SK-N-SH (cell line): ENCODE measurements at regions not wholly inside any gene's neighbourhood (a gene's known extent, or its start where the extent isn't known, plus 50 kb on each side); places are given as distances from the start of the nearest gene placed in this dataset.

Experiments used
- CTCF ChIA-PET: fragments of 300-600, 350-600 bp; formaldehyde crosslinking; extraction: SDS; loops from one replicate; lab custom pipeline; 2021; lab: Yijun Ruan, JAX
- POLR2A ChIA-PET: fragments of 350-600 bp; sonication (Branson Sonifier 250); formaldehyde crosslinking; extraction: SDS; loops from one replicate; lab custom pipeline; 2020; ENCODE audit warnings: antibody characterized with exemption, inconsistent platforms; lab: Yijun Ruan, JAX
- DNase-seq: peaks from one replicate; pipeline ENCODE4 v3.0.0; 2012
- H2AFZ ChIP-seq: fragments of 200-600 bp; sonication (generic); 2 replicates; pipeline ENCODE4 v1.8.1; 2016; ENCODE audit warnings: antibody characterized with exemption, mild to moderate bottlenecking, low read depth
- H3F3A ChIP-seq: fragments of 200-600 bp; sonication (generic); replicated peaks from 2 replicates; pipeline ENCODE3; 2016; ENCODE audit warnings: antibody characterized with exemption, mild to moderate bottlenecking; ENCODE audit not compliant: insufficient read depth
- H3K27ac ChIP-seq, 2 experiments: fragments of 200-500 bp in 1 of 2; fragments of 200-600 bp in 1 of 2; sonication (Bioruptor generic) in 1 of 2; sonication (generic), shearing (Covaris generic) in 1 of 2; 2 replicates each; pipeline versions ENCODE4 v1.5.1 to v1.6.1; 2014 to 2016; ENCODE audit warnings: low read depth in 2 of 2, inconsistent platforms in 1 of 2, low read length in 1 of 2, mild to moderate bottlenecking in 1 of 2, mixed read lengths in 1 of 2
- H3K27me3 ChIP-seq: fragments of 200-600 bp; sonication (generic), shearing (Covaris generic); 2 replicates; pipeline ENCODE4 v1.6.1; 2016; ENCODE audit warnings: mixed run types; ENCODE audit not compliant: insufficient read depth
- H3K36me3 ChIP-seq, 2 experiments: fragments of 200-500 bp in 1 of 2; fragments of 200-600 bp in 1 of 2; sonication (Bioruptor generic) in 1 of 2; sonication (generic) in 1 of 2; replicated peaks in 1 of 2; 2 replicates each; pipeline versions ENCODE3 to v1.5.1; 2014 to 2016; ENCODE audit warnings: low read length in 1 of 2, mild to moderate bottlenecking in 1 of 2; ENCODE audit not compliant: insufficient read depth in 2 of 2, control insufficient read depth in 1 of 2
- H3K4me1 ChIP-seq, 2 experiments: fragments of 200-500 bp in 1 of 2; fragments of 200-600 bp in 1 of 2; sonication (Bioruptor generic) in 1 of 2; sonication (generic), shearing (Covaris generic) in 1 of 2; 2 replicates each; pipeline versions ENCODE4 v1.5.1 to v1.6.1; 2014 to 2016; ENCODE audit warnings: low read depth in 1 of 2, low read length in 1 of 2, mixed run types in 1 of 2; ENCODE audit not compliant: insufficient read depth in 2 of 2, control insufficient read depth in 1 of 2
- H3K4me2 ChIP-seq: fragments of 200-600 bp; sonication (generic), shearing (Covaris generic); 2 replicates; pipeline ENCODE4 v1.6.1; 2017; ENCODE audit warnings: mixed run types
- H3K4me3 ChIP-seq, 2 experiments: fragments of 200-500 bp in 1 of 2; fragments of 200-600 bp in 1 of 2; sonication (Bioruptor generic) in 1 of 2; sonication (generic), shearing (Covaris generic) in 1 of 2; 2 replicates each; pipeline versions ENCODE4 v1.5.1 to v1.8.1; 2014 to 2016; ENCODE audit warnings: low read depth in 2 of 2, inconsistent platforms in 1 of 2, low read length in 1 of 2, mild to moderate bottlenecking in 1 of 2, mixed read lengths in 1 of 2, moderate library complexity in 1 of 2
- H3K79me2 ChIP-seq: fragments of 200-600 bp; sonication (generic); 2 replicates; pipeline ENCODE4 v1.8.1; 2017; ENCODE audit warnings: mild to moderate bottlenecking; ENCODE audit not compliant: insufficient read depth
- H3K9ac ChIP-seq: fragments of 200-600 bp; sonication (generic); 2 replicates; pipeline ENCODE4 v1.6.1; 2017; ENCODE audit warnings: mixed run types
- H3K9me2 ChIP-seq: fragments of 200-600 bp; sonication (generic); 2 replicates; pipeline ENCODE4 v1.6.1; 2017; ENCODE audit warnings: mixed run types
- H3K9me3 ChIP-seq: fragments of 200-600 bp; sonication (generic); 2 replicates; pipeline ENCODE4 v1.6.1; 2017; ENCODE audit warnings: mixed run types, mild to moderate bottlenecking, moderate library complexity
- H4K20me1 ChIP-seq: fragments of 200-600 bp; sonication (generic); 2 replicates; pipeline ENCODE4 v1.6.1; 2017; ENCODE audit warnings: mild to moderate bottlenecking, mixed run types; ENCODE audit not compliant: insufficient read depth
- CTCF ChIP-seq: fragments of 200-600 bp; sonication (generic); IDR thresholded peaks from 2 replicates; pipeline ENCODE4 v1.6.1; 2017; ENCODE audit warnings: antibody characterized with exemption, mild to moderate bottlenecking, moderate library complexity
- ELF1 ChIP-seq: IDR thresholded peaks from 2 replicates; pipeline ENCODE4 v1.4.0; 2012
- EP300 ChIP-seq, 2 experiments: IDR thresholded peaks; 2 replicates each; pipeline versions ENCODE4 v1.4.0 to v1.6.1; 2012; ENCODE audit warnings: borderline replicate concordance in 1 of 2, low read depth in 1 of 2, low read length in 1 of 2
- EZH2phosphoT487 ChIP-seq: fragments of 200-600 bp; sonication (generic); IDR thresholded peaks from 2 replicates; pipeline ENCODE4 v1.6.1; 2017; ENCODE audit warnings: low read depth, mixed run types, mild to moderate bottlenecking, antibody characterized with exemption, moderate library complexity, borderline replicate concordance
- FOSL2 ChIP-seq: IDR thresholded peaks from 2 replicates; pipeline ENCODE4 v1.4.0; 2012; ENCODE audit warnings: low read depth, mild to moderate bottlenecking, moderate library complexity, borderline replicate concordance
- FOXJ3 ChIP-seq: sonication (generic); formaldehyde crosslinking; IDR thresholded peaks from 2 replicates; pipeline ENCODE4 v1.5.1; 2020; ENCODE audit warnings: mild to moderate bottlenecking, missing genetic modification reagents
- FOXM1 ChIP-seq: IDR thresholded peaks from 2 replicates; pipeline ENCODE4 v1.4.0; 2012; ENCODE audit warnings: low read depth, mild to moderate bottlenecking
- GATA2 ChIP-seq: sonication (generic); formaldehyde crosslinking; IDR thresholded peaks from 2 replicates; pipeline ENCODE4 v1.5.0; 2020; ENCODE audit warnings: mild to moderate bottlenecking, missing genetic modification reagents
- JUND ChIP-seq: IDR thresholded peaks from 2 replicates; pipeline ENCODE4 v1.4.0; 2012
- MEF2A ChIP-seq: IDR thresholded peaks from 2 replicates; pipeline ENCODE4 v1.4.0; 2012; ENCODE audit warnings: low read depth, borderline replicate concordance
- NFIC ChIP-seq: IDR thresholded peaks from 2 replicates; pipeline ENCODE4 v1.4.0; 2012; ENCODE audit warnings: borderline replicate concordance
- PBX3 ChIP-seq: IDR thresholded peaks from 2 replicates; pipeline ENCODE4; 2012
- POLR2AphosphoS5 ChIP-seq: IDR thresholded peaks from 2 replicates; pipeline ENCODE4 v1.6.1; 2012; ENCODE audit warnings: low read depth, low read length
- RXRA ChIP-seq: IDR thresholded peaks from 2 replicates; pipeline ENCODE4 v1.4.0; 2012; ENCODE audit warnings: low read depth, mild to moderate bottlenecking, borderline replicate concordance
- TAF1 ChIP-seq: IDR thresholded peaks from 2 replicates; pipeline ENCODE4 v1.6.1; 2012; ENCODE audit warnings: low read depth, mild to moderate bottlenecking, low read length, moderate library complexity, borderline replicate concordance
- TCF12 ChIP-seq: IDR thresholded peaks from 2 replicates; pipeline ENCODE4 v1.4.0; 2012
- TEAD4 ChIP-seq: IDR thresholded peaks from 2 replicates; pipeline ENCODE4 v1.4.0; 2012; ENCODE audit warnings: mild to moderate bottlenecking, borderline replicate concordance; ENCODE audit not compliant: insufficient read depth
- WGBS: methylation state at CpG from one replicate; pipeline ENCODE4 v1.1.6; 2017; ENCODE audit warnings: low lambda C conversion rate; 5-methylcytosine and 5-hydroxymethylcytosine counted together
- TF ChIP-seq, protein P1 (sequence below): IDR thresholded peaks from 2 replicates; pipeline ENCODE4 v1.4.0; 2012; ENCODE audit warnings: low read depth
- TF ChIP-seq, protein P2 (sequence below): IDR thresholded peaks from 2 replicates; pipeline ENCODE4 v1.4.0; 2012; ENCODE audit warnings: low read depth, borderline replicate concordance
- TF ChIP-seq, protein P3 (sequence below): fragments of 150-350 bp; IDR thresholded peaks from 2 replicates; pipeline ENCODE4 v1.6.1; 2016; ENCODE audit warnings: mild to moderate bottlenecking, low read depth, low read length

DNA sequence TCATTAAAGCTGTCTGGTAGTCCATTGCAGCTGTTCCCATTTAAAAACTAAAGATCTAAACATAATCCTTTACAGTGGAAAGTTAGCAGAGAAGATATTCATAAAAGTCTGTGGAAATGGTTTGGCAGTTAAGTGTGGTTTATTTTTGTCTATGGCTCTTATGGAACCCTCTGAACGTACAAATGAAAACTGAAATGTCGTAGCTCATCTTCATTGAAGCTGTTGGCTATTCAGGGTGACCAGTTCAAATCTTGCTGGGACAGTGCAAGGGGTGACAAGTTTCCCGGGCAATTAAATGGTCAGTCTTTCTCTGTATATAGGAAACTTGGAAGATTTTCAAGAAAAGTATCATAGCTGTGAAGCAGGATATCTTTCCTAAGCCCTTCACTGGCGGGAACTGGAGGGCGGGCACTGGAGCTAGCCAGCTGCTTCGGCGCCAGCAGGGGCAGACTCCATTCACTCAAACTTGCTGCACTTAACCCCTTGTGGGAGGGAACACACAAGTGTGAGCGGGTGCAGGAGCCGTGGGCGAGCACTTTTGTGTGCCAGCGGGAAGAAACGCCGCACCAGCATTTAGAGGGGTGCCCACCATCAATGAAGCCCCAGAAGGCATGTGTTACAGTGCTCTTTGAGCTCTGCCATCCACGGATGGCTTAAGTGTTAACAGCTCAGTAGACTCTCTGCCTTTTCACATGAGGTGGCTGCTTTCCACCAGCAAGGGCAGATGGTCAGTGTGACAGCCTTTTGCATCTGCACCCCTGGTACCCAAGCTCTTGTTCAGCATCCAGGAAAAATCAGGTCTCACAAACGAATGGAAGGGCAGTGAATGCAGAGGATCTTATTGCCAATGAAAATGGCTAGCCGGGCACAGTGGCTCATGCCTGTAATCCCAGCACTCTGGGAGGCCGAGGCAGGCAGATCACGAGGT lies 232.1 kb upstream of the KAZN start:
- H3K4me2 ChIP-seq, result no peak overlapping the region
- ChIA-PET POLR2A (no interaction called here), CTCF (interaction anchor here (0.7 to 1.0 kb wide), 2 partner anchors 26 to 34 kb away, joined by 3 to 4 read pairs; no protein-coding TSS in a partner anchor)
- H3K4me3 ChIP-seq, result no peak overlapping the region
- H3K27ac ChIP-seq, result no peak overlapping the region
- no peak overlapping the region for H2AFZ ChIP-seq
- WGBS, result 5% methylated on average over 15 of the region's 18 CpGs
- no peaks in the 10 kb centered on the region for H3K9me3 ChIP-seq
- H3K9ac ChIP-seq, result no peak overlapping the region
- H3K4me1 ChIP-seq, result peaks cover 0 to 4% of the 10 kb centered on the region in 2 experiments; a peak in 1 of 4 replicates
- no peaks in the 10 kb centered on the region for H4K20me1 ChIP-seq
- H3K27me3 ChIP-seq, result no peaks in the 10 kb centered on the region
- no peaks in the 10 kb centered on the region for H3F3A ChIP-seq
- DNase-seq, result peak; percentile 60
- no peaks in the 10 kb centered on the region for H3K36me3 ChIP-seq
- no peaks in the 10 kb centered on the region for H3K79me2 ChIP-seq
- no peaks in the 10 kb centered on the region for H3K9me2 ChIP-seq
- TF ChIP-seq TEAD4, result no peak
- no peak for TF ChIP-seq CTCF
- TF ChIP-seq MEF2A, result no peak
- no peak for TF ChIP-seq FOXJ3
- TF ChIP-seq, protein P1, sequence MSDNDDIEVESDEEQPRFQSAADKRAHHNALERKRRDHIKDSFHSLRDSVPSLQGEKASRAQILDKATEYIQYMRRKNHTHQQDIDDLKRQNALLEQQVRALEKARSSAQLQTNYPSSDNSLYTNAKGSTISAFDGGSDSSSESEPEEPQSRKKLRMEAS, result no peak
- TF ChIP-seq TAF1, result no peak
- TF ChIP-seq TCF12, result no peak
- TF ChIP-seq, all 33 proteins: peak for 0

- CTCF ChIA-PET, result interaction anchor here (1.0 kb wide), 1 partner anchor 10 kb away, joined by 3 read pairs; no protein-coding TSS in a partner anchor
- Histone ChIP-seq H3K27ac (no peak overlapping the region), H3K4me3 (no peak overlapping the region), H3K79me2 (no peaks in the 10 kb centered on the region), H3K9ac (no peak overlapping the region), H3K9me2 (no peaks in the 10 kb centered on the region), H3K4me1 (peaks cover 0 to 4% of the 10 kb centered on the region in 2 experiments; a peak in 1 of 4 replicates), H3K27me3 (no peaks in the 10 kb centered on the region), H3K36me3 (no peaks in the 10 kb centered on the region), H3K9me3 (no peaks in the 10 kb centered on the region), H2AFZ (no peak overlapping the region), H3F3A (no peaks in the 10 kb centered on the region), H3K4me2 (no peak overlapping the region), H4K20me1 (no peaks in the 10 kb centered on the region)
- whole genome bisulfite sequencing, result 22% methylated on average over 5 of the region's 5 CpGs
- TF ChIP-seq EZH2phosphoT487, result no peak
- TF ChIP-seq TCF12, result no peak
- no peak for TF ChIP-seq ELF1
- no peak for TF ChIP-seq RXRA
- no peak for TF ChIP-seq PBX3
- TF ChIP-seq JUND, result no peak
- TF ChIP-seq EP300 (IDR thresholded peaks at IDR 0.05; ENCODE audit: borderline replicate concordance in 1 of 2, low read depth in 1 of 2, low read length in 1 of 2), result no peak
- no peak for TF ChIP-seq POLR2AphosphoS5
- TF ChIP-seq GATA2 (CRISPR knock-in tag), result no peak
- TF ChIP-seq FOXM1, result no peak
- TF ChIP-seq NFIC, result no peak
- TF ChIP-seq, protein P2, sequence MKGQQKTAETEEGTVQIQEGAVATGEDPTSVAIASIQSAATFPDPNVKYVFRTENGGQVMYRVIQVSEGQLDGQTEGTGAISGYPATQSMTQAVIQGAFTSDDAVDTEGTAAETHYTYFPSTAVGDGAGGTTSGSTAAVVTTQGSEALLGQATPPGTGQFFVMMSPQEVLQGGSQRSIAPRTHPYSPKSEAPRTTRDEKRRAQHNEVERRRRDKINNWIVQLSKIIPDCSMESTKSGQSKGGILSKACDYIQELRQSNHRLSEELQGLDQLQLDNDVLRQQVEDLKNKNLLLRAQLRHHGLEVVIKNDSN, result no peak
- TF ChIP-seq, protein P3, sequence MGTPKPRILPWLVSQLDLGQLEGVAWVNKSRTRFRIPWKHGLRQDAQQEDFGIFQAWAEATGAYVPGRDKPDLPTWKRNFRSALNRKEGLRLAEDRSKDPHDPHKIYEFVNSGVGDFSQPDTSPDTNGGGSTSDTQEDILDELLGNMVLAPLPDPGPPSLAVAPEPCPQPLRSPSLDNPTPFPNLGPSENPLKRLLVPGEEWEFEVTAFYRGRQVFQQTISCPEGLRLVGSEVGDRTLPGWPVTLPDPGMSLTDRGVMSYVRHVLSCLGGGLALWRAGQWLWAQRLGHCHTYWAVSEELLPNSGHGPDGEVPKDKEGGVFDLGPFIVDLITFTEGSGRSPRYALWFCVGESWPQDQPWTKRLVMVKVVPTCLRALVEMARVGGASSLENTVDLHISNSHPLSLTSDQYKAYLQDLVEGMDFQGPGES, result no peak
- no peak for TF ChIP-seq FOSL2
- TF ChIP-seq TAF1, result no peak
- POLR2A ChIA-PET, result no interaction called here
- no peak for DNase-seq
These were observed 231.0 kb upstream of the KAZN start for GRCh38 chr1:14367451-14367850.
